EH (cell line): ENCODE measurements at regions not wholly inside any gene's neighbourhood (a gene's known extent, or its start where the extent isn't known, plus 50 kb on each side); places are given as distances from the start of the nearest gene placed in this dataset.

Source experiments
- DNase-seq: peaks from one replicate; pipeline ENCODE4 v3.0.0-alpha.2; 2015; ENCODE audit warnings: low read depth

GRCh38 chr16:35391328-35391727, 1931.9 kb downstream of the TP53TG3F start:
- peak; percentile 9 for DNase-seq

GRCh38 chr16:35398180-35398579, 1938.8 kb downstream of the TP53TG3F start:
- no peak for DNase-seq

DNA sequence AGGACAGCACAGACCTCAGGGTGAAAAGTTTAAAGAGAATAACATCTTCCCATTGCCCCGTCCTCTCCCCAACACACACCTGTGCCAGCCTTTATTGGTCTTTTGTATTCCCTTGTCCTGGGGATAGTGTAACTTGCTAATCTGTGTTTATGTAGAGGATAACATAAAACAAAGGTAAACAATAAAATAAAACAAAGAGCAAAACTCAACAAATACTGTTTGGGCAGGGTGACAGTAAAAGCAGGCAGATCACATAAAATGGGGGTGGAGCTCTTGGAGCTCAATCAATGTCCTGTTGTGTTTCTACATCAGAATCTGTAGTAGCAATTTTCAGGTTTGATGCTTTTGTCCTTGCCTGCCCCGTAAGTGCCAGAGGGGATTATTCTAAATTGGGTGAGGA, 1939.7 kb downstream of the TP53TG3F start:
- no peak for DNase-seq

DNA sequence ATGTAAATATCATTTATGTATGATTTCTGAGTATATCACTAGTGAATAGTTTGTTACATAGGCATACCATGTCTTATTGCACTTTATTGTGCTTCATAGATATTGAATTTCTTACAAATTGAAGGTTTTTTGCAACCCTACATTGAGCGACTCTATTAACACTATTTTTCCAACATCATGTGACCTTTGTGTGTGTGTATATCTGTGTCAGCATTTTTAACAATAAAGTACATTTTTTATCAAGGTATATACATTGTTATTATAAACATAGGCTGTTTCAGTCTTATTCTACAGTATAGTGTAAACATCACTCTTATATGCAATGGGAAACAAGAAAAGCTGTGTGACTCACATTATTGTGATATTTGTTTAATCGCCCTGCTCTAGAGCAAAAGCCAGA, 1944.9 kb downstream of the TP53TG3F start:
- DNase-seq: no peak

GRCh38 chr16:35405526-35405925, 1946.1 kb downstream of the TP53TG3F start:
- DNase-seq: no peak

DNA sequence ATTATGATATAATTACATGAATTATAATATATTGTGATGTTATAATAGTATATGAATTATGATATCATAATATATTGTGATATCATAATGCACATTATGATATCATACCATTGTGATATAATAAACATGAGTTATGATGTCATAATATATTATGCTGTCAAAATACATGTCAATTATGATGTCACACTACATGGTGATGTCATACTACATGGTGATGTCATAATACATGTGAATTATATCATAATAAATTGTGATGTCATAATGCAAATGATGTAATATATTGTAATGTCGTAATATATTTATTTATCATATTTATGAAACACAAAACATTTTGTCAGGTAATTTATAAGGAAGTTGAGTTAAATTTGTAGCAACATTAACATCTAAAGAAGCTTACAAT, 1950.1 kb downstream of the TP53TG3F start:
- DNase-seq: no peak

- DNase-seq: no peak
These were observed 1951.0 kb downstream of the TP53TG3F start for GRCh38 chr16:35410438-35410837.

DNA sequence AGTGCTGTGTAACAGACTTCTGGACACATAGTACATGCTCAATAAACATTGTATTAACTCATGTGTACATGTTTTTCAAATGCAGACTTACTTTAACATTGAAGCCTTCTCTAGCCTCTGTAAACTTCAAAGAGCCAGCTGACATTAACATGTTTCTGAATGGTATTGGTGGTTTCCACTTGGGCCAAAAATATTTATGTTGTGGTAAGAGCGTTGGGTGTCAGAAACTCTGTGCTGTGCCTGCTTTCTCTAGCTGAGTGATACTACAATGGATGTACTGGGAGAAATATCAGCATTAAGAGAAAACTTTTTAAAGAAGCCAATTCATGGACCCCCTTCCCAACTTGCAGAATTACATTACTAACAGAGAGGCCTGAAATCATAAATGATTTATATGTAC, 1951.7 kb downstream of the TP53TG3F start:
- DNase-seq: no peak

DNA sequence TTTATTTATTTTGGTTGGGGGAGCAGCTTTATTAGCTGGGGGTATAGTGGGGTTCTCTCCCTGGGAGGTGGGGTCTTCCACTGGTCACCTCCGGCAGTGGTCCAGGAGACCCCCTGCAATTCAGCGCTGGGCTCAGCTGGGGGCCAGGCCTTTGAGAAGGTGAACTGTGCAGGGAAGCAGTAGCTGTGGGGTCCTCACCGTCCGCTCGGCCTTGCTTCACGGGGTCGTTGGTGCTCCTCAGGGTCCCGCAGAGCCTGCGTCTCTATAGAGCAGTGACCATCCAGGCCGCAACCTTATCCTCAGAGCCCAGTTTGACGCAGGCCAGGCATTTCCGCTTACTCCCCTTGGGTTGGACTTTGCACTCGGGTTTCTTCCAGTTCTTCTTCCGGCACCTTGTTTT, 1954.7 kb downstream of the TP53TG3F start:
- DNase-seq: no peak

DNA sequence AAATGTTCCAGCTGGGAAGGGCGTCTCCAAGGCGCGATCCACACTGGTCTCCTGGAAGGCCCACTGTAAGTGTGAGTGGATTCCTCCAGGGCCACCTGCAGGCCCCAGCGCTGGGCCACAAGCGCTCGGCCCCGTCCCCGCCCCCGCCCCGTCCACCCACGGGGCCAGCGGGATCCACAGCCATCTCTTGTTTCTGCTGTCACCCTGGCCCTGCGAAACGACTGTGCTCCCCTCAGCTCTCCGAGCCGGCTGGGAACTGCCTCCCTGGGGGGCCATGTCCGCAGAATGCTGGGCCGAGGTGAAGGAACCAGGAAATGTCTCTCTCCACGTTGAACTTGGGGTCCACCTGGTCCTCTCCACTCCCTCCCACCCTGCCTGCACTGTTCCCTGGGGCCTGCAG, 1955.2 kb downstream of the TP53TG3F start:
- DNase-seq: no peak

DNA sequence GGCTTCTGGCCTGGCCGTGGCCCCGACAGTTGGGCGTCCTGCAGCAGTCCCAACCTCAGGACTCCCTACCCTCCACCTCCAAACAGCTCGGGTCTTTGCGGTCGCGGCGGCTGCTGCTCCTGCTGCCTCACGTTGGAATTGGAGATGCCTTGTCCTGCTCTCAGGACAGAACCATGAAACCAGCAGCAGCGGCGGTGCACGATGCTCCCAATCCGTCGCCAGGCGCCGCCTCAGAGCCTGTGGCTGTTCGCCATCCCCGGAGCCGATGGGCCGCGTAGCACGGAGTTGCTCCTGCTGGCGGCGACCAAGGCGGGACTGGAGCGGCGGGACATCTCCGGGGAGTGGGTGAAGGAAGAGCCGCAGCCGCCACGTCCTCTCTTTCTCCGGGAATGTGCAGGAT, 1965.9 kb downstream of the TP53TG3F start:
- no peak for DNase-seq

- DNase-seq: no peak
These were observed 1972.6 kb downstream of the TP53TG3F start for GRCh38 chr16:35431829-35432663.

GRCh38 chr16:35440875-35441274, 1981.5 kb downstream of the TP53TG3F start:
- DNase-seq: no peak

- no peak for DNase-seq
These were observed 1987.7 kb downstream of the TP53TG3F start for GRCh38 chr16:35447010-35447558.

GRCh38 chr16:35449663-35450062, 1990.3 kb downstream of the TP53TG3F start:
- no peak for DNase-seq

- DNase-seq: no peak
These were observed 1991.2 kb downstream of the TP53TG3F start for GRCh38 chr16:35450648-35451047.

- no peak for DNase-seq
These were observed 1993.1 kb downstream of the TP53TG3F start for GRCh38 chr16:35452471-35452870.

GRCh38 chr16:35463358-35463757, 2003.9 kb downstream of the TP53TG3F start:
- no peak for DNase-seq

DNA sequence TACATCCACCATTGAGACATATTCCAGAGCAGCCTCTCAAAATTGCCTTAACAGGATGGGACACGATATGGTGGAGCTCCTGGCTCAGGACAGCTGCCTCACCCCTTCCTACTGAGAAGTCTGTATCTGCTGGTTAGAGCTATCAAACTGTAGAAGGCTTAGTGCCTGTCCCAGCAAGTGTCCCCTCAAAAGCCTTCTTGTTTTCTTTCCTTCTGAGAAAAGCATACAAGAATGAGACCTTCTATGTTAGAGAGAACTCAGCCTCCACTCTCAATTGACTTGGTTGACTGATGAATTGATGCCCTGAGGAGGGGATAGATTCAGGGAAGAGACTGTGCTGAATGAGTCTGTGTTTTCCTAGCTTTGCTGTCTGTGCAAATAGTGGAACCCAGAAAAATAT, 2020.9 kb downstream of the TP53TG3F start:
- no peak for DNase-seq

- no peak for DNase-seq
These were observed 2021.6 kb downstream of the TP53TG3F start for GRCh38 chr16:35480988-35481387.

GRCh38 chr16:35485915-35486314, 2026.5 kb downstream of the TP53TG3F start:
- DNase-seq: no peak

- DNase-seq: no peak
These were observed 2032.8 kb downstream of the TP53TG3F start for GRCh38 chr16:35492225-35492624.

- no peak for DNase-seq
These were observed 2038.0 kb downstream of the TP53TG3F start for GRCh38 chr16:35497399-35497798.
